GM12864 (cell line): ENCODE measurements at regions not wholly inside any gene's neighbourhood (a gene's known extent, or its start where the extent isn't known, plus 50 kb on each side); places are given as distances from the start of the nearest gene placed in this dataset.

Experiments
- DNase-seq: peaks from one replicate; pipeline ENCODE4 v3.0.0-alpha.2; 2011; ENCODE audit warnings: low read depth
- H3K4me3 ChIP-seq: 2 replicates; pipeline ENCODE4 v1.5.1; 2011; ENCODE audit warnings: mild to moderate bottlenecking, low read depth, low read length, control low read depth
- TF ChIP-seq, protein P1 (sequence below): IDR thresholded peaks from 2 replicates; pipeline ENCODE4 v1.5.1; 2011; ENCODE audit warnings: low read depth, mild to moderate bottlenecking, moderate library complexity, low read length, control low read depth, inconsistent platforms; ENCODE audit errors: missing control alignments

DNA sequence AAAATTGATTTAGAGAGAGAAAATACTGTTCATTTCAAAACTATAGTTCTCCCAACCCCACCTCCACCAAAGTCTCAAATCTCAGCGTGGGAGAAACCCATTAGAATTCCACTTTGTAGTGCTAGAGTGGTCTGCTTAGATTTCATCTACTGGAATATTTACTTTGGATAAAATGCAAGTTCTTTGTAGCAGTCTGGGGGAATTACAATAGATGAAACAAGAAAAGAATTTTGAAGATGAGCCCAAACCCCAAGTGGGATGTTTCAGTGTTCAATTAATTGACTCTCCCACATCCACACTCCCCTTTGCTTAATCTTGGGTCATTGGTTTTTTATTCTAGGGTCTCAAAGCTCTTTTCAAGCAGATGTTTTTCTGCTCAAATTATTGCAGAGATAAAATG, 97.8 kb downstream of the RPL22L1 start:
- TF ChIP-seq, protein P1, sequence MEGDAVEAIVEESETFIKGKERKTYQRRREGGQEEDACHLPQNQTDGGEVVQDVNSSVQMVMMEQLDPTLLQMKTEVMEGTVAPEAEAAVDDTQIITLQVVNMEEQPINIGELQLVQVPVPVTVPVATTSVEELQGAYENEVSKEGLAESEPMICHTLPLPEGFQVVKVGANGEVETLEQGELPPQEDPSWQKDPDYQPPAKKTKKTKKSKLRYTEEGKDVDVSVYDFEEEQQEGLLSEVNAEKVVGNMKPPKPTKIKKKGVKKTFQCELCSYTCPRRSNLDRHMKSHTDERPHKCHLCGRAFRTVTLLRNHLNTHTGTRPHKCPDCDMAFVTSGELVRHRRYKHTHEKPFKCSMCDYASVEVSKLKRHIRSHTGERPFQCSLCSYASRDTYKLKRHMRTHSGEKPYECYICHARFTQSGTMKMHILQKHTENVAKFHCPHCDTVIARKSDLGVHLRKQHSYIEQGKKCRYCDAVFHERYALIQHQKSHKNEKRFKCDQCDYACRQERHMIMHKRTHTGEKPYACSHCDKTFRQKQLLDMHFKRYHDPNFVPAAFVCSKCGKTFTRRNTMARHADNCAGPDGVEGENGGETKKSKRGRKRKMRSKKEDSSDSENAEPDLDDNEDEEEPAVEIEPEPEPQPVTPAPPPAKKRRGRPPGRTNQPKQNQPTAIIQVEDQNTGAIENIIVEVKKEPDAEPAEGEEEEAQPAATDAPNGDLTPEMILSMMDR, result no peak
- no peak for DNase-seq
- no peak overlapping the region for H3K4me3 ChIP-seq

GRCh38 chr3:170768334-170768801, 101.6 kb downstream of the RPL22L1 start:
- no peak overlapping the region for H3K4me3 ChIP-seq
- no peak for DNase-seq
- TF ChIP-seq, protein P1, result no peak

GRCh38 chr3:170767576-170767941, 102.4 kb downstream of the RPL22L1 start:
- TF ChIP-seq, protein P1, result no peak
- no peak overlapping the region for H3K4me3 ChIP-seq
- DNase-seq, result no peak

DNA sequence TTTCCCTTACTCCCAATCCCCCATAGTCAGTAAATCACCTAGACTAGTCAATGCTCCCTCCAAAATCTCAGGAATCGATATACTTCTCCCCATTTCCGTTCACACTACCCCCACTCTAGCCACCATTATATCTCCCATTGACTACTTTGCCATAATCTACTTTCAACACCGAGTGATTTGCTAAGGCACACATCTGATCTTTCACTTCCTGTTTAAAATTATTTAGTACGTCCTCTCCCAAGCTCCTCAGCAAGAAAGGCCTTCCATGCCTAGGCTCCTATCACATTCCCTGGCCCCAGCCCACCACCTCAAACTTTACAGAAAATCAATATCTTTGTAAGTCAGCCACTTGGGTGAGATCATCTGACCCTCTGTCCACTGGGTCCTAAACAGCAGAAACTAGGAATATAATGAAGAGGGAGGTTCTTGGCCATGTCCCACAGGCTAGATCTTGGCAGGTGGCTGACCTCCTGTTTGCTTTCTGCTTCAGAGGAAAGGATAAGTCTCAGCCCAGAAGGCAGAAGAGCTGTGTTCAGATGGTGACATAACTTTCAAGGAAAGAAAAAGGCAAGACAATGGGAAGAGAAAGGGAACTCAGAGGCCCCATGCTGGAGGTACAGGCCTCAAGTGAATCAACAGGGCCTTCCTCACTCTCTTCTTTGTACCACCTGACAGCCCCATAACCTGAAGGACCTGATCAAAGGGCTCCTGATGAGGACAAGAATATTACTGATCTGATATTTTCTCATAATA, 103.0 kb downstream of the RPL22L1 start:
- TF ChIP-seq, protein P1, result no peak
- DNase-seq, result no peak
- no peak overlapping the region for H3K4me3 ChIP-seq

DNA sequence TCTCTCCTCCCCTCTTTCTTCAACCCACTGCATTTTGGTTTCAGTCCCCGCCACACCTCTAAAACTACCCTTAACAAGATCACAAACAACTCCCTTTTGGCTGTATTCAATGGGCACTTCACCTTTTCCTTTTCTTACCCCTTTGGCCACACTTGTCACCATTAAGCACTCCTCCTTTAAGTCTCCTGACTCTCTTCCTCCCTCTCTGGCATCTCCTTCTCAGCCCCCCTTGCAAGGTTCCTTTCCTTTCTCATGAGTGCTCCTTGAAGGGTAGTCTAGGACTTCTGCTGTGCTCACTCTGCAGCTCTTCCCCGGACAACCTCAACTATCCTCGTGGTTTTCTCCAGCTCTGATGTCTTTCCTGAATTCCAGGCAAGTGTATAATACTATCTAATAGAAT, 103.7 kb downstream of the RPL22L1 start:
- no peak for DNase-seq
- no peak overlapping the region for H3K4me3 ChIP-seq
- TF ChIP-seq, protein P1, result no peak

DNA sequence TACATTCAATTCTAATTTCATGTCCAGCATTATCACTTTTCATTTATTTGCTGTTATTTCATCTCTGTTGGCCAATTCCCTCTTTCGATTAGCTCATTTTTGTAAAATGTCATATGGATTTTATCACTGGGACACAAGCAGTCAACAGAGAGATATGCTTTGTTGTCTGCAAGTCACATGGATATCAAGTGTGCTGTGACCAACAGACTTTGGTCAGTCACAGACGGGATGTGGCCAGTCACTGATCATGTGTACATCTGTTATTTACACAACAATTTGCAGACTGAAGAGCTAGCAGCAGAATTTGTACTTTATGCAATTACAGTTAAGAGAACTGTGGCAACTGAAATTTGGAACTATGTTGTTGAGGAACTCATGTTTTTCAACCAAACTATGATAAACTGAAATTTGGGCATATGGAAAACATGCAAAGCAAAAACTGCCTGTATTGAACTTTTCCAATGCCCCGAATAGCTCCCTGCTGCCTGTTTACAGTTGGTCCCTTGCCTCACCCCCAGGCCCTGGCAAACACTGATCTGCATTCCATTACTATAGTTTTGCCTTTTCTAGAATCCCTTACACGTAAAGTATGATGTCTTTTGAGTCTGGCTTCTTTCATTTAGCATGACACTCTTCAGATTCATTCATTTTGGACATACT, 104.4 kb downstream of the RPL22L1 start:
- no peak overlapping the region for H3K4me3 ChIP-seq
- TF ChIP-seq, protein P1, result no peak
- DNase-seq, result no peak
